ENCODE measurements at regions not wholly inside any gene's neighbourhood (a gene's known extent, or its start where the extent isn't known, plus 50 kb on each side); places are given as distances from the start of the nearest gene placed in this dataset.

DNA sequence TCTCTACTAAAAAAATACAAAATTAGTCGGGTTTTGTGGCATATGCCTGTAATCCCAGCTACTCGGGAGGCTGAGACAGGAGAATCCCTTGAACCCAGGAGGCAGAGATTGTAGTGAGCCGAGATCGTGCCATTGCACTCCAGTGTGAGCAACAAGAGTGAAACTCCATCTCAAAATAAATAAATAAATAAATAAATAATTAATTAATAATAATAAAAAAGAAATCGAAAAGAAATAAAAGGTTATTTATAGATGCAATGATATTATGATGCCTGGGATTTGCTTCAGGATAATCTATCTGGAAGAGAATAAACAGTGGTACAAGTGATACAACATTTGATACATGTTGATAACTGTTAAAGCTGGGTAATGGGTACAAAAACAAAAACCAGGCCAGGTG, 58.6 kb downstream of the SOX2 start:
- no peak for TF ChIP-seq POLR2AphosphoS5 (IDR thresholded peaks at IDR 0.05; ENCODE audit: low read depth, low read length)
- no peak for TF ChIP-seq POLR2A (IDR thresholded peaks at IDR 0.05; ENCODE audit: low read depth, low read length)

Measured in GM12892 (cell line).